Stimulated activated naive CD4-positive, alpha-beta T cell treated with Interleukin-2 at 50 U/mL for 16 hours (primary cell): ENCODE measurements at regions not wholly inside any gene's neighbourhood (a gene's known extent, or its start where the extent isn't known, plus 50 kb on each side); places are given as distances from the start of the nearest gene placed in this dataset.
A peak's percentile ranks its signal among the peaks of the same experiment; 100 is the strongest.

Source experiments
- DNase-seq: peaks from one replicate; lab custom pipeline; 2025; lab: John Stamatoyannopoulos, UW

DNA sequence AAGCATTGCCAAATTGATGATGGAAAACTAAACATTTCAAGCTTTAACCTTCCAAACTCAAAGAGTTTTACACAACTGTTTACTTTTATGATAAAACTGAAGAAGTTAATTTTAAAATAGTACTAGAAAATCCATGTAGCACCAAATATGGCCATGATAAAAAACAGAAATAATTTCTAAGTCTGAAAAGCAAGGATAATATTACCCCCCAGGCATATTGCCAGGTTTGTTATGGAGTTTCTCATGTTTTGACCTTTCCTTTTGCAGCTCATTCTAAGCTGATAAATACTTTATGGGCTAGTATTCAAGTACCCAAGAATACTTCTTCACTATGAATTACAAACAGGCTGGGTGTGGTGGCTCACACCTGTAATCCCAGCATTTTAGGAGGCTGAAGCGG, 209.9 kb upstream of the ZFP64 start:
- DNase-seq, result no peak

DNA sequence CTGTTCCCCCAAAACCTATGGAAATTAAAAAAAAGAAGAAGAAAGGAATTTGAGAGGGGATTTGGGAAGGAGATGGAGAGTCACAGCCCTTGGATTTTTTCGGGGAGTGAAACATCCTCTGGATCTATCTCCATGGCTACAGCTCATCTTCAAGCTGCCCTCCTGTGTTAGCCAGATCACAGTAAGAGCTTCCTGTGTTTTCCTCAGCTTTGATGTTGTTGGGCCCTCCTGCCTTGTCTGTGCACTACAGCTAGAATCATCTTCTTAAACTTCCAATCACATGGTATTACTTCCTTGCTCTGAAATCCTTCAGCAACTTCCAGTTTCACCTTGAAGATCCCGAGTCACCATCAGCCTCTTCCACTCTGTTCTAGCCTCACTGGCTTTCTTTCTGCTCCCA, 207.8 kb upstream of the ZFP64 start:
- DNase-seq, result no peak

DNA sequence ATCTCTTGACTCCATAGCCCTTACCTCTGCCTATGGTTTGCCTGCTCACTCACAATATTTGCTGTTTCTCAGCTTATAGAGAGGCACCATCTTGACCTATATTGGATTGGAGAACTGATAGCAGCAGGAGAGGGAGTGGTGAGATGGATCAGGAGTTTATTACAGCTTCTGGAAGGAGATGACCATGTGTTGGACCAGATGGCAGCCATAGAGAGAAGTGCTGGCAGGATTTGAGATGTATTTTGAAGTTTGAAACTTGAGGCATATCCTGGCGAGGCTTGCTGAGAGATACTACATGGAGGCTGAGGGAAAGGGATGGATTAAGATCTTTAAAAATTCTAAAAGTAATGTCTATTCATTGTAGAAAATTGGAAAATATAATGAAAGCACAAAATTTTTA, 198.0 kb upstream of the ZFP64 start:
- no peak for DNase-seq

DNA sequence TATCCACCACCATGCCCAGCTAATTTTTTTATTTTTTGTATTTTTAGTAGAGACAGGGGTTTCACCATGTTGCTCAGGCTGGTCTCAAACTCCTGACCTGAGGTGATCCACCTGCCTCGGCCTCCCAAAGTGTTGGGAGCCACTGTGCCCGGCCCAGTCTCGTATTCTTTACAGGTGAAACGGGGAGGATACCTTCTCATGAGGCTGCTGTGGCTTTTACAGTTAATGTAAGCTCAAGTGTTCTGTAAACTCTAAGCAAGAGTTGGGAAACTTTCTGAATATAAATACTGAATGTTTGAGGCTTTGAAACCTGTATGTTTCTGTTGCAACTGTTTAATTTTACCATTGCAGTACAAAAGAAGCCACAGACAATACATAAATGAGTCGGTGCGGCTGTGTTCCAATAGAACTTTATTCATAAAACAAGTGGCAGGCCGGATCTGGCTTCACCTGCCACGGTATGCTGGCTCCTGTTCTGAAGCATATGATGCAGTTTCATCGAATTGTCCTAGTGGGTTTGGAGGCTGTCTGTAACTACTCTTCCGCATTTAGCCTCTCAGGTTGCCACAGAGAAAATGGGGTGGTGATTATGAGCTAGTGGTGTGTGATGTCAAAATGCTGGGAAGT, 192.5 kb upstream of the ZFP64 start:
- DNase-seq, result no peak

DNA sequence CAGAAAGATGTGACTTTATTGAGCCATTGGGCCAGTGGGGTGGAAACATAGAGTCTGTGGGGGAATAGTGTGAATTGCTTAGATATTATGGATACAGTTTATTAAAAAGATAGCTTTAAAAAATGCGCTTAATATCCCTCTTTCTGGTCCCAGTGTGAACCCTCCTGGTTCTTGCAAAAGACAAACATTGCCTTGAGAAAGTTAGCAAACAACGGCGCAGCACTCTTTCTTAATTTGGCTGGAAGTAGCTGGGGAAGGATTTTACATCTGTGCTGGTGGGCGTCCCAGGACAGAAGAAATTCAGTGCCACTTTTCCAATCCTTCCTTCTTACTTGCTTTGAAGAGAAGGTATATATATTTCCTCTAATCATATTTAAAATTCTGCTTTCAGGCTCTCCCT, 191.4 kb upstream of the ZFP64 start:
- DNase-seq, result no peak

DNA sequence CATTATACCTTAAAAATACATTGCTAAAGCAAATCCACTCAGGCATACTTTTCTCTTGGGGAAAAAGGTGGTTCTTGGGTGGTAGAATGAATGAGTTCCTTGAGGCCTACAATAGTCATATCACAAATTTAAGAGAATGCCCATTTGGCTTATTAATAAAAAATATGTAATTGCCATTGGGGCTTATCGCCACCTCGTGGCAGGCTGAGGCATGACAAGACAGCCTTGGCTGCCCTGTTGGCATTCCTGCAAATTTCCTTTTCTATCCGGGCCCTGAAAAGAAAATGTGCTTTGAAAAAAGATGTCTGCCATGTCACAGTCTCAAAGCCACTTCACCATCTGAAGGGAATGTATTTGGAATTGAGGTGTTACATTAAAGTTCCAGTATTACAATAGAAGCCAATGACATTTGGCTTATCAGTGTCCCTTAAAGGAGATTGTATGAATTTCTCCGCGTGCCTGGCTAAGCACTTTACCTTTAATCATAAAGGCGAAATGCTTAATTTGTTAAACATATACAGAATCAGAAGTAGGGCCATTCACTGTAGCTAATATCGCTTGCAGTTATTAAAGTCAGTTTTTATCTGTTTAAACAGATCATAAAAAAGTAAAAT, 188.3 kb upstream of the ZFP64 start:
- peak; percentile 8 for DNase-seq

DNA sequence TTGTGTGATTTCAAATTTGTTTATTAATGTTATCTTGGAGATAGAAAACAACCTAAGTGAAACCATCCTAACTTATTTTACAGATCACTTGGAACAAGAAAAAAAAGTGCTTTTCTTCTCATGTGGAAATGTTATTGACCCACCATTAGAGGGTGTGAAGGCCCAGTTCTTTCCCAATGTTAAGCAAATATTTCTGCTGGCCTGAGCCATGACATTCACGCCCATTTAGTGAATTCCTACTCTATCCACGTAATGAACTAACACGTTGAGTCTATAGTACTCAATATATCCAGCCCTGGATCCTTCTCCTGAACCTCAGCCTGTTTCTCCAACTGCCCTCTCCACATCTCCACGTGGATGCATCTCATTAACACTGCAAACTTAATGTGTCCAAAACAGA, 180.6 kb upstream of the ZFP64 start:
- DNase-seq, result no peak

DNA sequence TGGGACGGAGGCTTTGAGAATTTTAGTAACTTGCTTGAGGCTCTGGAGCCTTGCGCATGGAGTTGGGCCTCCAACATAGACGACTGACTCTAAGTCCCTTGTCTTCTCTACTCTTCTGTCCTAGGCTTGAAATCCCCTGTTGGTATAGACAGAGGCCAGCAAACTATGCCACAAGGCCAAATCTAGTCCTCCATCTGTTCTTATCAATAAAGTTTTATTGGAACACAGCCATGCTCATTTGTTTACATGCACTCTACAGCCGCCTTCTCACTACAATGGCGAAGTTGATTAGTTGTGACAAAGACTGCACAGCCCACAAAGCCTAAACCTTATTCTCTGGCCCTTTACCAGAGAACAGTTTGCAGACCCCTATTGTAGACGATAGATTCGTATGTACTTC, 174.1 kb upstream of the ZFP64 start:
- DNase-seq, result no peak

DNA sequence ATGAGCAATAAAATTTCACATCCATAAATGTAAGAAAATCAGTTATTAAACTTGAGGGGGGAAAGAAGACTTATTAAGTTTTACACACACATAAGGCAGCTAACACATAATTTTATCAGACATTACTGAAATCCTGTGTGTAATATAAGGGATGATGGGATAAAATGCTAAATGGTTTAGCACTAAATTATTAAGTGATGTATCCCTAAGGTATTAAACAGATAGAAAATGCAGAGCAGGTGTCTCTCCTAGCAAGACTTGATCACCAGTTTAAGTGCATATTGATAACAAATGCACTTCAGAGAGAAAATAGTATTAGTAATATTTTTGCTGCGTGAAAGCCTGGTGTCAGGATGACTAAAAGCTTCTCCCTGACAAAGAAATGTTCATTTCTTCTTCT, 172.8 kb upstream of the ZFP64 start:
- no peak for DNase-seq

DNA sequence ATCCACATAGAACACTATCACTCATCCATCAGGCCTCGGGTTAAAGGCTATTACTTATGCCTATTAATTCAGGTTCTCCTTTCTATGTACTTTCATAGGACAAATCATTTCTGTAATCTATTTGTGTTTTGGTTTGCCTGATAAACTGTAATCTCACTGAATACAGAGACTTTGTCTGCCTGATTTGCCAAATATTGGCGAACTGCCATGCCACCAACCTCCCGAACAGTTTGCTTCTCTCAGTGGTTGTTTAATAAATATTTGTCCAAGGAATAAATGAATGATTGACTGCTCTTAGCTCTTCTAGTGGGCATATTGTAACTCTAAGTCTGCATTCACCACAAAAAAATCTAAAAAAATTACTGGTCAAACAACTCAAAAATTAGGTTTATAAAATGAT, 170.1 kb upstream of the ZFP64 start:
- no peak for DNase-seq

DNA sequence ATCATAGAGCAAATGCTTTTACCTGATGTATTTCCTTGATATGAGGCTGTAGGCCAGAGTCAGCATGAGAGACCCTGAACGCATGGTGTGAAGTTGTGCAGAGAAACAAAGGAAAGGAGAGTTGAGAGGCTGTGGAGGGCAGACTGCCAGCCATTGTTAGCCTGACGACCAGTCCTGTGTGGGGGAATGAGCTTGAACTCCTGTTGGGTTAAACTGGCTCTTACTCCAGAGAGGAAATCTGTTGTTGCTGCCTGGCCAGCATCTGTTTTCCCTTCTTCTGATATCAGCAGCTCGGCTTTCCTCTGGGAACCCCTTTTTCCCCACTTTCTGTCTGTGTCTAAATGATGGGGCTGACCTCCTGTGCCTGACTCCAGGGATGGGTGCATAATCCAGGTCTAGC, 158.2 kb upstream of the ZFP64 start:
- DNase-seq, result no peak

DNA sequence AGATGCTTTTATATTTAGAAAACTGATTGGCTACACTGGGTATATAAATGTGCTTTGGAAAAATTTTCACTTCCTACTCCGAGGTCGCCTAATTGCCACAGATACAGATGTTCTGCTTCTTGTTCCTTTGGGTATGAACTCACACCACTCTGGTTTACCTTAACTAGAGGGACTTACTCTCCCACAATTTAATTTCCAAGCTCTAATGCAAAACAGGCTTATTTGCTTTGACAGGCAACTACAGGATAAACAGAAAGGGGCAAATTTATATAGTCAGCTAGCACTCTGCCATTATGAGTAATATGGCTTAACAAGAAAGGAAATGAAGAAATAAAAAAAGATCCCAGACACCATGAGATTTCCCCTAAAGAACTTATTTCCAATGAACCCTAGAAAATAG, 156.9 kb upstream of the ZFP64 start:
- no peak for DNase-seq

DNA sequence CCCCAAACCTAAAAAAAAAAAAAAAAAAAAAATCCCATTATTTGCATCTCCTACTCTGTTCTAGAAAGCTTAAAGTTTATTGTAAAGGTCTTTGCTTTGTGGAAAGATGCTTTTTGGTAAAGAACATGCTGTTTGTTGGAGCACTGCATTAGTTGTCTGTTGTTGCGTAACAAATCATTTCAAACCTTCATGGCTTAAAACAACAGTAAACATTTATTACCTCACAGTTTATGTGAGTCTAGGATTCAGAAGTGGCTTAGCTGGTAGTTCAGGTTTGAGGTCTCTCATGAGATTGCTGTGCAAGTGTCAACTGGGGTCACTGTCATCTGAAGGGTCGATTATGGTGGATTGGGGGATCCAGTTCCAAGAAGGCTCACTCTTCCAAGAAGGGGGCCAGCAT, 155.2 kb upstream of the ZFP64 start:
- no peak for DNase-seq

DNA sequence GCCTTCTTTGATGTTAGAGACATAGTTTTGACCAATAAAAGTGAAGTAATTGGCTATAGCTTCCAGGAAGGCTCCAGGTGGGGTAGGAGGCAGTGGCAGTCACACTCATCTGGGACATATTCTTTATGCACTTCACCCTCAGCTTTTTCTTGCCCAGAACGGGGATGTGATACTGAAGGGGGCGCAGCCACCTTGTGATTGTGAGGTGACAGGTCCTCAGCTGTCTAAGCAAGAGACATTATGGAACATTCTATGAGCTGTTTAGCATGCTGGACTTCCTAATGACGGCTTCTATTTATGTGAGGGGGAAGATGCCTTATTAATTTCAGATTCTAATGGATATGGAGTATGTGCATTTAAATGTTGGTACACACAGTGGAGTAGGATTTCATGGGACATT, 151.3 kb upstream of the ZFP64 start:
- no peak for DNase-seq

DNA sequence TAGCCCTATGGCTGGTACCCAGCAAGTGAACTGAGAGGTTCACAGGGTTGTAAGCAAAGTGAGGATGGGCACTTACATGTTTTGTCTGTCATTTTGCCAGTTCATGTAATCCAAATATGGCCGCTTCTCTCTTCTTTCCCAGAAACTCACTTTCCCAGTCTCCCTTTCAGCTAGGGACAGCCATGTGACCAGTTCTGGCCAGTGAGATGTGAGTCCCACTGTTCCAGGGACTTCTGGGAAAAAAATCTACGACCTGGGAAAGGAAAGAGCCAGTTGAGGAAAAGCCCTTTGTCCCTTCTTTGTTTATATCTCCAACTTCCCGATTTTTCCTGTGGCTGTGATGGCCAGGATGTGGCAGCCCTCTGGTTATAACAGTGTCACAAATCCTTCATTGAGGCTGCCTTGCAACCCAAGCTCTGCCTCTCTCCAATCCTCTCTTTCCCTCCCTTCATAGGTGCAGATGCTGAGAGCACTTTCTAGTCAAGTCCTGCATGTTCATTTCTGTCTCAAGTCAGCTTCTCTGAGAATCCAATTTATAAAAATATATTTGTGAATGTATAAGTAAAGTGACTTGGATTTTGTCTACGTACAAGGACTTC, 148.6 kb upstream of the ZFP64 start:
- no peak for DNase-seq

DNA sequence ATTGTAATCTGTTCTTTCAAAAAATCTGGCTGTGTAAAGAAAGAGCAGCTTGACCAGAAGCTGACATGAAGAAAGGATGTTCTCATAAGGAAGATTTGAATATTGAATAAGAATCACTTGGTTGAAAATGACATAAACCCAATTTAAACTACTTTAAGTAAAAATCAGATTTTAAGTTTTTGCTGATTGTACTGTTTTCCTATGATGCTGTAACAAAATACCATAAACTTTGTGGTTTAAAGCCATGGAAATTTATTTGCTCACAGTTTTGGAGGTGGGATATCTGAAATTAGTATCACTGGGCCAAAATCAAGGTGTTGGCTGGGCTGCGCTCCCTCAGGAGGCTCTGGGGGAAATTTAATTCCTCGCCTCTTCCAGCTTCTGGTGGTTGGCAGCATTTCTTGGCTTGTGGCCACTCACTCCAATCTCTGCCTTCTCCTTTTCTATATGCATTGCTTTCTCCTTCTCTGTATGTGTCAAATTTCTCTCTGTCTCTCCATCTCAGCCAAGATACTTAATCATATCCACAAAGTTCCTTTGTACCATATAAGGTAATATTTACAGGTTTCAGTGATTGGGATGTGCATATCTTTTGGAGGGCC, 141.2 kb upstream of the ZFP64 start:
- no peak for DNase-seq

DNA sequence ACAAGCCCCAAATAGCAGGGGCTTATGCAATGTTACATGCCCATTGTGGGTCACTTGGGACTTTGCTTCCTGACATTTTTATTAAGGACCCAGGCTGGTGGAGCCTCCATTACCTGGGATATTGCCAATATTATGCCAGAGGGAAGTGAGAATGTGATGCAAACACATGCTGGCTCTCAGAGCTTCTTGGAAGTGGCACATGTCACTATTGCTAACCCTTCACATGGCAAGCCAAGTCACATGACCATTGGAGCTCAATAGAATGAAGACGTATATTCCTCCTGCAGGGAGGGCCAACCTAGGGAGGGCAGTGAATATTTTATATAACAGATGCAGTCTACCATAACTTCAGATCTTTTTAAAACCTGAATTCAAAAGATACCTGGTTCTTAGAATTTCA, 140.7 kb upstream of the ZFP64 start:
- DNase-seq, result no peak

DNA sequence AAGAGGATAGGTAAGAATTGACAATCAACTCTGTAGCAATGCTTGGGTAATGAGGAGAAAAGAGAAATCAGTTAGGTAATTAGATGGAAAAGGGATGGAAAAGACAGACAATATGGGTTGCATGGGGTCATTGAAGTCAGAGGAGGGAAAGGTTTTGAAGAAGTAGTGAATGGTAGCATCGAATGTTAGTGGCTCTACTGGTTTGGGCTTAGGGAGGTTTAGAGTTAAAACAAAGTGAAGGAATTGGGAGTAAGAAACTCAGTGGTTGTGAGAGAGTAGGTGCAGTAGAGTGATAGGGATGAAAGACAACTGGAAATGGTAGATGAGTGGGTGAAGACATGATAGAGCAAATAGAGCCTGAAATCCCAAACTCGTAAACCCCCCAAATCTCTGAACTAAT, 140.1 kb upstream of the ZFP64 start:
- no peak for DNase-seq

DNA sequence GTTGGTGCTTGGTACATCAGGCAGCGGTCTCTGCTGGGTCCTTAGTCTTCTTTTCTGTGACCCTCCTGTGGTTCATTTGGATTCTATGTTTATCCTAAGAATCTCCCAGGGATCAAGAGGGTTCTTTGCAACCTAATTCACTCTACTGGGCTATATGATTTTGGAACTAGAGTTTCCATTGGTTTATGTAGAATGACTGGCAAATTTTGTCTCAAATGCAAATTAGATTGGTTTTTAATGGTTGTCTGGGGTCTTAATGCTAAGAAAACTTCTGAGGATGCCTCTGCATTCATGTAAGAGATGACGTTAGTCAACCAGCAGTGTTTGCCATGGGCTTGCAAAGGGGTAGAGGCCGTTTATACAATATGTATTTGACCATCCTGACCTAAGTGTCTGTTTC, 129.8 kb upstream of the ZFP64 start:
- no peak for DNase-seq

DNA sequence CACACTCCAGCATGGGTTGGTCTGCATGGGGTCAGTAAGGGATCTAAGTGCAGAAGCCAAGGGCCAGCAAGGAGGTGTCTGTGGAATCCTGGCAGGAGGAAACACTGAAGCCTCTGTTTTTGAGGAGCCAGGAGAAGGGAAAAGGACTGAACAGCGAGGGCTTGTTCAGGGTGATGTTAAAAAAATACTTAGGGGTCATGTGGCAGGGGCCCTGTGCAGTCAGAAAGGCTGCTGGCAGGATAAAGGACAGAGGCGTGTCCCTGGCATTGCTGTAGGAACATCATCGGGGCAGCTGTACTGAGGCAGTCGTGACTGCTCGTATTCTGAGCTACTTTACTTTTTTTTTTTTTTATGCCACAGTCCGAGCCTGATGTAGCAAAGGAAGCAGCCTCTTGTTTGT, 127.1 kb upstream of the ZFP64 start:
- no peak for DNase-seq

DNA sequence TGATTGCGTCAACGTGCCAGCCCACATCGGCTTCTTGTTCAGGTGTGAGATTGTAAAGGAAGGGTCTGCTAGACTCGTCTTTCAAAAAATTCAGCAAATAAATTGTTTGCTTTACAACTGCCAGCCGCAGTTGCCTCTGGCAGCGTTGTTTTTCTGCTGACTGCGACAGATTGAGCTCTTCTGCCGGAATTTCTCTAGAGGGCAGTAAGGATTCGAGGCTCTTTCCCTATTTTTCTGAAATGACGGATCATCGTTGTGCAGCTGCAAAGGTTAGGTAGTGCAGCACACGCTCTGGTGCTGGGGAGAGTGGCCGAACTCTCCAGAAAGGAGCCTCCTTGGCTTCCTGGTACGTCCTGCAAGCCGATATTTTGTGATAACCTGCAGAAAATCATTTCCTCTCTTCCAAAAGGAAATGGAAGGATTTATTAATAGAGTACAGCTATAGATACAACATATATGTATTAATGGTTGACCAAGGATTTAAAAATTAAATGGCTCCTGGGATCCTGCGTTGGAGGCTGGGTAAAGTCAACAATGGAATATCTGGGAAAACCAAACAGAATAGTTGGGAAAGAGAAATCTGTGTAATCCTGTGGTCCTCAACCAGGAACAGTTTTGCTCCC, 121.9 kb upstream of the ZFP64 start:
- no peak for DNase-seq

DNA sequence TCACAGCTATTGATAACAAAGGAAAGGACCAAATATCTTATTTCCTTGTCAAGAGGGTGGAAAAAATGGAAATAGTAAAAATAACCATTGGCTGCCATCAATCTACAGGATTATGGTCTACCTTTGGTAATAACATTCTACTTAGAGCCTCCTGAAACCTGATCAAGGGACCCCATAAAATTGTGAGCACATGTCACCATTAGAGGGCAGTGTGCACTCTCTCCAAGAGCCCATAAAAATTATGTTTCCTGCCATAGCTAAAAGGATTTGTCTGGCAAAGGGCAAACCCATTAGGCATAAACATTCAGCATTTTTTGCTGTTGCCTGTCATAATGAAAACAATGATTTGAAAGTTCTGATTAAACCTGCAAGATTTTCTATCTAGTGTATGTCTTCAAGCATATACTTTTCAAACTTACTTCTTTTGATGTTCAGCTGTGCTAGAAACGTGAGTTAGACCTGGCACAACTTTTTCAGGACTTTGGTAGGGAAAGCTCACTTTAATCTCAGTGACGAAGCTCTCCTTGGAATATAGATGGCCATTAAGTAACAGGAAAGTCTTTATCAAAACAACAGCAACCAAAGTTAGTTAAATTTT, 120.7 kb upstream of the ZFP64 start:
- DNase-seq, result peak; percentile 26
